Liver (tissue), 8 donors: ENCODE measurements at regions not wholly inside any gene's neighbourhood (a gene's known extent, or its start where the extent isn't known, plus 50 kb on each side); places are given as distances from the start of the nearest gene placed in this dataset.

Source experiments
- DNase-seq: peaks from one replicate; pipeline ENCODE4 v3.0.0-alpha.2; 2017; ENCODE audit warnings: low spot score
- H3K27ac ChIP-seq, 2 donors: one replicate each; pipeline ENCODE4 v1.7.0; 2013; ENCODE audit warnings: inconsistent platforms in 2 of 2, low read length in 2 of 2, control low read depth in 1 of 2, low read depth in 1 of 2, mild to moderate bottlenecking in 1 of 2
- H3K27me3 ChIP-seq, 4 donors: one replicate each; pipeline versions ENCODE4 v1.6.1 to v1.7.0; 2013; ENCODE audit warnings: low read length in 3 of 4, inconsistent platforms in 1 of 4, mild to moderate bottlenecking in 1 of 4, moderate library complexity in 1 of 4; ENCODE audit not compliant: control insufficient read depth in 4 of 4, insufficient read depth in 4 of 4
- H3K36me3 ChIP-seq, 4 donors: one replicate each; pipeline versions ENCODE4 v1.6.1 to v1.7.0; 2013; ENCODE audit warnings: low read length in 3 of 4, mild to moderate bottlenecking in 3 of 4, low read depth in 1 of 4, moderate library complexity in 1 of 4; ENCODE audit not compliant: control insufficient read depth in 4 of 4, insufficient read depth in 3 of 4
- H3K4me1 ChIP-seq, 4 donors: one replicate each; pipeline versions ENCODE4 v1.6.1 to v1.7.0; 2013; ENCODE audit warnings: low read length in 3 of 4, mild to moderate bottlenecking in 3 of 4, moderate library complexity in 1 of 4; ENCODE audit not compliant: control insufficient read depth in 4 of 4, insufficient read depth in 4 of 4
- H3K4me3 ChIP-seq, 3 donors: one replicate each; pipeline versions ENCODE4 v1.6.1 to v1.7.0; 2013; ENCODE audit warnings: low read length in 3 of 3, control low read depth in 1 of 3, low read depth in 1 of 3, mild to moderate bottlenecking in 1 of 3
- H3K9ac ChIP-seq, 2 donors: one replicate each; pipeline ENCODE4 v1.7.0; 2013; ENCODE audit warnings: low read length in 2 of 2, mild to moderate bottlenecking in 2 of 2, moderate library complexity in 2 of 2, control low read depth in 1 of 2, low read depth in 1 of 2
- H3K9me3 ChIP-seq, 4 donors: one replicate each; pipeline versions ENCODE4 v1.6.1 to v1.7.0; 2013; ENCODE audit warnings: low read length in 3 of 4; ENCODE audit not compliant: control insufficient read depth in 4 of 4
- CTCF ChIP-seq: fragments of 150-350 bp; IDR thresholded peaks from 2 replicates; pipeline ENCODE4 v1.5.1; 2017; ENCODE audit warnings: improper control_type of control experiment, low read depth, low read length; ENCODE audit not compliant: missing input control
- EGR1 ChIP-seq, 2 donors: IDR thresholded peaks; 2 replicates each; pipeline ENCODE4 v1.6.1; 2016 to 2018; ENCODE audit warnings: antibody characterized with exemption in 2 of 2, low read depth in 2 of 2
- FOXA1 ChIP-seq: IDR thresholded peaks from 2 replicates; pipeline ENCODE4 v1.6.1; 2016; ENCODE audit warnings: antibody characterized with exemption
- GABPA ChIP-seq, 2 donors: IDR thresholded peaks in 1 of 2; conservative IDR thresholded peaks in 1 of 2; 2 replicates each; pipeline ENCODE4 v1.6.1; 2016; ENCODE audit warnings: antibody characterized with exemption in 2 of 2, mild to moderate bottlenecking in 1 of 2, moderate library complexity in 1 of 2
- HNF4A ChIP-seq, 2 donors: conservative IDR thresholded peaks; 2 replicates each; pipeline ENCODE4 v1.6.1; 2016; ENCODE audit warnings: antibody characterized with exemption in 2 of 2, mild to moderate bottlenecking in 2 of 2
- NR2F2 ChIP-seq: IDR thresholded peaks from 2 replicates; pipeline ENCODE4 v1.6.1; 2016; ENCODE audit warnings: antibody characterized with exemption
- RAD21 ChIP-seq, 2 donors: IDR thresholded peaks; 2 replicates each; pipeline ENCODE4 v1.6.1; 2016; ENCODE audit warnings: antibody characterized with exemption in 2 of 2, mild to moderate bottlenecking in 2 of 2
- RXRA ChIP-seq, 2 donors: IDR thresholded peaks; 2 replicates each; pipeline ENCODE4 v1.6.1; 2017 to 2018; ENCODE audit warnings: antibody characterized with exemption in 2 of 2, mild to moderate bottlenecking in 1 of 2
- SP1 ChIP-seq: IDR thresholded peaks from 2 replicates; pipeline ENCODE4 v1.6.1; 2018; ENCODE audit warnings: antibody characterized with exemption, mild to moderate bottlenecking
- TAF1 ChIP-seq: conservative IDR thresholded peaks from 2 replicates; pipeline ENCODE4 v1.6.1; 2016; ENCODE audit warnings: antibody characterized with exemption, mild to moderate bottlenecking
- YY1 ChIP-seq: IDR thresholded peaks from 2 replicates; pipeline ENCODE4 v1.6.1; 2016; ENCODE audit warnings: antibody characterized with exemption, mild to moderate bottlenecking
- WGBS: extraction: QIAGEN DNeasy Blood & Tissue Kit; methylation state at CpG from one replicate; pipeline ENCODE4 v1.1.7; 2013; 5-methylcytosine and 5-hydroxymethylcytosine counted together
- TF ChIP-seq, protein P1 (sequence below): IDR thresholded peaks from 2 replicates; pipeline ENCODE4 v1.6.1; 2016; ENCODE audit warnings: antibody characterized with exemption
- TF ChIP-seq, protein P2 (sequence below): IDR thresholded peaks from 2 replicates; pipeline ENCODE4 v1.6.1; 2016; ENCODE audit warnings: antibody characterized with exemption
- donor health status: healthy.
- donor health status: healthy.
- donor health status: healthy.
- donor health status: healthy.
- donor health status: healthy.

DNA sequence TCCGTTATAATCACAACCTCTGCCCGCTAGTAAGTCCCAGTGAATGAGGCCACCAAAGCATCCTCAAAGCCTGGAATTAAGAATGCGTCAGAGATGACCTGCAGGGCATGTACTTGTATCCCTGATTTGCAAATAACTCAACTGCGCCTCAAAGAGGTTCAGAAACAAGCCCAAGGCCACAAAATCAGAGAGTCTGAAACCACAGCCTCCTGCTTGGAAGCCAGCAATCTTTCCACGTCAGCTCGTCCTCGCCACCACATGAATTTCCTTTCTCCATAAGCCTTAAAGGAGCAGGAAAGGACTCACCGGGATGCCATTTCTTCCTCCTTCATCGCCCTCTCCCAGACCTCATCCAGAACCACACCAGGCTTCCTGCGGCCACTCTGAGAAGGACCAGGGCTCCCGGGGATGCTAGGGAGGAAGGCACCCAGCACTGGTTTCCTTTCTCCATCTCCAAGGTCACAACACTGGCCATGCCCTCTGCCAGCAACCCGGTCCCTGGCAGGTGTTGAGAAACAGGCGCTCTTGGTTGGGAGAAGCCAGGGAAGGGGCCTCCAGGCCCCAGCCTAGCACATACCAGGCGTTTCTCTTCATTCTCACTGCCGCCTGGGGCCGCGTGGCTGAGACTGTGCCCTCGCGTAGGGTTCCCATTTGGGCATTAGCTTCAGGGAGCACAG, 191.2 kb upstream of the DIO3 start:
- H3K27me3 ChIP-seq, result no peaks in the 10 kb centered on the region
- peaks cover 0 to 4% (median 1%) of the 10 kb centered on the region in 4 donors for H3K4me1 ChIP-seq
- no peak overlapping the region for H3K27ac ChIP-seq
- H3K36me3 ChIP-seq, result no peaks in the 10 kb centered on the region
- H3K9me3 ChIP-seq, result no peaks in the 10 kb centered on the region
- 92% methylated on average over 19 of the region's 19 CpGs for WGBS
- TF ChIP-seq GABPA (IDR thresholded peaks at IDR 0.05 in 1 of 2, conservative IDR thresholded peaks at IDR 0.05 in 1 of 2) (no peak), HNF4A (conservative IDR thresholded peaks at IDR 0.05) (no peak), YY1 (no peak), SP1 (no peak)
- no peak for DNase-seq
- H3K4me3 ChIP-seq, result no peak overlapping the region
- H3K9ac ChIP-seq, result no peak overlapping the region

GRCh38 chr14:101370593-101371569, 190.4 kb upstream of the DIO3 start:
- Histone ChIP-seq H3K4me3 (no peak overlapping the region), H3K27ac (no peak overlapping the region), H3K4me1 (no peaks in the 10 kb centered on the region), H3K9ac (no peak overlapping the region), H3K36me3 (no peaks in the 10 kb centered on the region), H3K27me3 (no peaks in the 10 kb centered on the region), H3K9me3 (no peaks in the 10 kb centered on the region)
- no peak for TF ChIP-seq RXRA (IDR thresholded peaks at IDR 0.05)
- no peak for TF ChIP-seq SP1
- TF ChIP-seq CTCF, result no peak
- TF ChIP-seq NR2F2, result no peak
- TF ChIP-seq GABPA (IDR thresholded peaks at IDR 0.05 in 1 of 2, conservative IDR thresholded peaks at IDR 0.05 in 1 of 2), result no peak
- TF ChIP-seq FOXA1, result no peak
- no peak for TF ChIP-seq YY1
- TF ChIP-seq RAD21 (IDR thresholded peaks at IDR 0.05), result no peak
- TF ChIP-seq TAF1, result no peak
- TF ChIP-seq, protein P1, sequence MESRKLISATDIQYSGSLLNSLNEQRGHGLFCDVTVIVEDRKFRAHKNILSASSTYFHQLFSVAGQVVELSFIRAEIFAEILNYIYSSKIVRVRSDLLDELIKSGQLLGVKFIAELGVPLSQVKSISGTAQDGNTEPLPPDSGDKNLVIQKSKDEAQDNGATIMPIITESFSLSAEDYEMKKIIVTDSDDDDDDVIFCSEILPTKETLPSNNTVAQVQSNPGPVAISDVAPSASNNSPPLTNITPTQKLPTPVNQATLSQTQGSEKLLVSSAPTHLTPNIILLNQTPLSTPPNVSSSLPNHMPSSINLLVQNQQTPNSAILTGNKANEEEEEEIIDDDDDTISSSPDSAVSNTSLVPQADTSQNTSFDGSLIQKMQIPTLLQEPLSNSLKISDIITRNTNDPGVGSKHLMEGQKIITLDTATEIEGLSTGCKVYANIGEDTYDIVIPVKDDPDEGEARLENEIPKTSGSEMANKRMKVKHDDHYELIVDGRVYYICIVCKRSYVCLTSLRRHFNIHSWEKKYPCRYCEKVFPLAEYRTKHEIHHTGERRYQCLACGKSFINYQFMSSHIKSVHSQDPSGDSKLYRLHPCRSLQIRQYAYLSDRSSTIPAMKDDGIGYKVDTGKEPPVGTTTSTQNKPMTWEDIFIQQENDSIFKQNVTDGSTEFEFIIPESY, result no peak
- TF ChIP-seq, protein P2, sequence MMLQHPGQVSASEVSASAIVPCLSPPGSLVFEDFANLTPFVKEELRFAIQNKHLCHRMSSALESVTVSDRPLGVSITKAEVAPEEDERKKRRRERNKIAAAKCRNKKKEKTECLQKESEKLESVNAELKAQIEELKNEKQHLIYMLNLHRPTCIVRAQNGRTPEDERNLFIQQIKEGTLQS, result no peak
- TF ChIP-seq EGR1 (IDR thresholded peaks at IDR 0.05; ENCODE audit: low read depth in 2 of 2), result no peak
- WGBS, result 89% methylated on average over 14 of the region's 14 CpGs
- DNase-seq, result no peak
